NB4 (cell line): ENCODE measurements at regions not wholly inside any gene's neighbourhood (a gene's known extent, or its start where the extent isn't known, plus 50 kb on each side); places are given as distances from the start of the nearest gene placed in this dataset.
"Not testable (repeated sequence)": the region's sequence is repeated elsewhere in the genome, so short reads cannot be mapped to it uniquely, and the experiment has no call there.

ENCODE experiments used
- DNase-seq: peaks from one replicate; pipeline ENCODE4 v3.0.0; 2010; ENCODE audit warnings: low read depth
- H3K4me3 ChIP-seq: one replicate; pipeline ENCODE4 v1.5.1; 2011; ENCODE audit warnings: mild to moderate bottlenecking, low read depth, low read length, moderate library complexity
- MYC ChIP-seq: IDR thresholded peaks from 2 replicates; pipeline ENCODE4 v1.6.1; 2011; ENCODE audit warnings: low read depth, low read length
- POLR2A ChIP-seq: IDR thresholded peaks from 2 replicates; pipeline ENCODE4 v1.6.1; 2011; ENCODE audit warnings: mild to moderate bottlenecking; ENCODE audit not compliant: insufficient read length; ENCODE audit errors: extremely low read depth
- TF ChIP-seq, protein P1 (sequence below): IDR thresholded peaks from 2 replicates; pipeline ENCODE4 v1.6.1; 2011; ENCODE audit warnings: low read depth, low read length
- TF ChIP-seq, protein P2 (sequence below): IDR thresholded peaks from one replicate; pipeline ENCODE4 v1.5.1; 2012; ENCODE audit warnings: low read depth, low read length

DNA sequence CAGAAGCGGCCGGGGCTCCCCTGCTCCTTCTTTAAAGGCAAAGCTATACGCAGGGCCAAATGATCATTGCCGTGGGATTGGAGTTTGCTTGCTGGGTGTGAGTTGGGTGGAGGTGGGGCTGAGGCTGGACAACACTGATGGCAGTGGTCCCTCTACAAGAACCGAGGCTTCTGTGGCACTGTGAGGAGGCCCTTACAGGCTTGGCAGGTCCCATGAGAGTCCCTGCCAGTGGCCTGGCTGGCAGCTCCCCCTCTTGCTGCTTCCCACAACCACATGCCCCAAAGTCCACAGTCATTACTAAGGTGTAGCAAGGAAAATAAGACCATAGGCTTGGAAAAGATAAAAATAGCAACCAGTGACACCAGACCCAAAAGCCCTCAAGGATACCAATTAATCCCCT, 98.4 kb downstream of the ANKRD10 start:
- no peak for TF ChIP-seq POLR2A
- TF ChIP-seq, protein P1, sequence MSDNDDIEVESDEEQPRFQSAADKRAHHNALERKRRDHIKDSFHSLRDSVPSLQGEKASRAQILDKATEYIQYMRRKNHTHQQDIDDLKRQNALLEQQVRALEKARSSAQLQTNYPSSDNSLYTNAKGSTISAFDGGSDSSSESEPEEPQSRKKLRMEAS = no peak
- TF ChIP-seq, protein P2, sequence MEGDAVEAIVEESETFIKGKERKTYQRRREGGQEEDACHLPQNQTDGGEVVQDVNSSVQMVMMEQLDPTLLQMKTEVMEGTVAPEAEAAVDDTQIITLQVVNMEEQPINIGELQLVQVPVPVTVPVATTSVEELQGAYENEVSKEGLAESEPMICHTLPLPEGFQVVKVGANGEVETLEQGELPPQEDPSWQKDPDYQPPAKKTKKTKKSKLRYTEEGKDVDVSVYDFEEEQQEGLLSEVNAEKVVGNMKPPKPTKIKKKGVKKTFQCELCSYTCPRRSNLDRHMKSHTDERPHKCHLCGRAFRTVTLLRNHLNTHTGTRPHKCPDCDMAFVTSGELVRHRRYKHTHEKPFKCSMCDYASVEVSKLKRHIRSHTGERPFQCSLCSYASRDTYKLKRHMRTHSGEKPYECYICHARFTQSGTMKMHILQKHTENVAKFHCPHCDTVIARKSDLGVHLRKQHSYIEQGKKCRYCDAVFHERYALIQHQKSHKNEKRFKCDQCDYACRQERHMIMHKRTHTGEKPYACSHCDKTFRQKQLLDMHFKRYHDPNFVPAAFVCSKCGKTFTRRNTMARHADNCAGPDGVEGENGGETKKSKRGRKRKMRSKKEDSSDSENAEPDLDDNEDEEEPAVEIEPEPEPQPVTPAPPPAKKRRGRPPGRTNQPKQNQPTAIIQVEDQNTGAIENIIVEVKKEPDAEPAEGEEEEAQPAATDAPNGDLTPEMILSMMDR = no peak
- no peak for TF ChIP-seq MYC
- no peak overlapping the region for H3K4me3 ChIP-seq
- no peak for DNase-seq

DNA sequence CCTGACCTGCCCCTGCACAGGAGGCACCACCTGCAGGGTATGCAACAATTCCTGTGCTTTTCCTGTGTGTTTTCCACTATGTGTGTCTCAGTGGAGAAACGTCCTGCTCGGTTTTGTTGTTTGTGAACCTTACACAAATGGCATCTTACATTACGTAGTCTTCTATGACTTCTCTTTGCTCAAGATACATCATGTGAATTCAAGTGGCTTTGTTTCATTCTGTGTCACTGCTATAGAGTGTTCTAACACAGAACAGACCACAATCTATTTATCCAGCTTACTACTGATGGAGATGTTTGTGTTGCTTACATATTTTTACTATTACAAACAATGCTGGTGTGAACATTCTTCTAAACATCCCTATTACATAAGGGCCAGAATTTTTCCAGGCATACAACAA, 97.7 kb downstream of the ANKRD10 start:
- TF ChIP-seq, protein P1 = no peak
- no peak for TF ChIP-seq POLR2A
- TF ChIP-seq, protein P2 = no peak
- TF ChIP-seq MYC = no peak
- no peak for DNase-seq
- no peak overlapping the region for H3K4me3 ChIP-seq

DNA sequence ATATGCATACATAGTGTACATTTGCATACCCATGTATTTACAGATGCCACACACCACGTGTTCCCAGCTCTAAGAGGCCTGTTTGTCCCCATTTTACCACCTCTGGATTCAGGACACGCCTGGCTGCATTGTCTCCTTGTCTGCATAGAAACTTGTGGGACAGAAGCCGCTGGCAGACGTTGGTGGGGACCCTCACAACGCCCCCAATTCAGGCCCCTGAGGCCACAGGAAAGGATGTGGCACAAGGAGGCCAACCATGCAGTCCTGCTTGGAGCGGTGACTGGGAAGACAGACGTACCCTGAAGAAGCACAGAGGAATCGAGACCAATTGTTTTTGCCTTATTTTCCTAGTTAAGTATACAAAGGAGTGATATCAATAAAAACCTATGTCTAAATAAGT, 96.1 kb downstream of the ANKRD10 start:
- TF ChIP-seq, protein P1 = 0 out of 2 replicates have a peak, but pooled peaks have one; percentile 10
- TF ChIP-seq POLR2A = no peak
- no peak for TF ChIP-seq MYC
- TF ChIP-seq, protein P2 = no peak
- no peak for DNase-seq
- H3K4me3 ChIP-seq = no peak overlapping the region

DNA sequence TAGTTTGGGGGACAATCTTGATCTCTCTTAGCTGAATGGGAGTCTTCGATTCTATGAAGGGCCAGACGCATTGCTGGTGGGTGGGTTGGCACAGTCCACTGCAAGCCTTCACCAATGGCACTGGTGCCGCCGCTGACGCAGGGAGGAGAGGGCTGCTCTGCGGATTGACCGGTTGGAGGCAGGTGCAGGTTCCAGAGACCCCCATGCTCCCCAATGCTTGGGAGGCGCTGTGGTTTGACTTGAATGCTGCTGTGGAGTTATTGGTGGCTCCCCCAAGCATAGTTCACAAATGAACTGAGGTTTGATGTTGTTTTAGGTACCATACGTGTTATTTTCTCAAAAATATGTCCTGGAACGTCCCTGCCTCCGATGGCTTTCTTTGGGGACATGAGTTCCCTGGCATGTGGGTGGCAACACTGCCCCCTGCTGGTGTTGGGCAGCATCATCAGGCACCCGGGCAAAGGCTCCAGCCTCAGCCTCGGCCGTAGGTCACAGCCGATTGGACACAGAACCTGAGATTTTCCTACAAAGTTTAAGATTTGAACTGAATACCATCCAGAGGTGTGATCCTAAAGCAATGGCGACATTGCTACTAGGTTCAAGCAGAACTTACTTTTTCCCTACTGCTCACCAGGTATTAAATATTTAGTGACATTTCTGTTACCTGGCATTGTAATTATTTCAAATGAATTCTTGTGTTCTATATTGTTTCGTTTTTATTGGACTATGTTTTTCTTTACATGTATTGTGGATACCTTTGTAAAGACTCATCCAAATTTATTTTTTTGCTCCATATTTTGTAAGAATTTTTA, 95.5 kb downstream of the ANKRD10 start:
- TF ChIP-seq POLR2A (no peak), MYC (peak; percentile 76; the same call in 1 of the 2 replicates)
- TF ChIP-seq, protein P2 = peak; percentile 96
- TF ChIP-seq, protein P1 = peak; percentile 80
- DNase-seq = peak; percentile 82
- no peak overlapping the region for H3K4me3 ChIP-seq

DNA sequence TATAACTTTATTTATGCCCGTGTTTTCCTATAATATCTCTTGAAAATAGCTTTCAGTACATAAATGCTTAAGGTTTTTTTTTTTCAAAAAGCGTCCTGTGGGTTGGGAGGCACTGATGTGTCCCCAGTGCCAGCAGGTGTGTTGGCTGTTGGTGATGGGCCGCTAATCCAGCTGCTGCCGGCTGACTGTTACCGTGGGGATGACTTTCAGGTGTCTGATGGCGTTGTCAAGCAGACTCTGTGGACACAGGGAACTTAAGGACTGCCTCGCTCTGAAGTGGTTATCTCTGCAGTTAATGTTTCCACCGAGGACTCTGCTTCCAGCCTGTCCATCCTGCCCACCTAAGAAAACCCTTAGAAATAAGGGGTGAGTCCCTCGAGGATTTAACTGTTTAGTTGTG, 94.5 kb downstream of the ANKRD10 start:
- DNase-seq = no peak
- TF ChIP-seq, protein P1 = no peak
- TF ChIP-seq, protein P2 = no peak
- TF ChIP-seq MYC (no peak), POLR2A (no peak)
- no peak overlapping the region for H3K4me3 ChIP-seq

DNA sequence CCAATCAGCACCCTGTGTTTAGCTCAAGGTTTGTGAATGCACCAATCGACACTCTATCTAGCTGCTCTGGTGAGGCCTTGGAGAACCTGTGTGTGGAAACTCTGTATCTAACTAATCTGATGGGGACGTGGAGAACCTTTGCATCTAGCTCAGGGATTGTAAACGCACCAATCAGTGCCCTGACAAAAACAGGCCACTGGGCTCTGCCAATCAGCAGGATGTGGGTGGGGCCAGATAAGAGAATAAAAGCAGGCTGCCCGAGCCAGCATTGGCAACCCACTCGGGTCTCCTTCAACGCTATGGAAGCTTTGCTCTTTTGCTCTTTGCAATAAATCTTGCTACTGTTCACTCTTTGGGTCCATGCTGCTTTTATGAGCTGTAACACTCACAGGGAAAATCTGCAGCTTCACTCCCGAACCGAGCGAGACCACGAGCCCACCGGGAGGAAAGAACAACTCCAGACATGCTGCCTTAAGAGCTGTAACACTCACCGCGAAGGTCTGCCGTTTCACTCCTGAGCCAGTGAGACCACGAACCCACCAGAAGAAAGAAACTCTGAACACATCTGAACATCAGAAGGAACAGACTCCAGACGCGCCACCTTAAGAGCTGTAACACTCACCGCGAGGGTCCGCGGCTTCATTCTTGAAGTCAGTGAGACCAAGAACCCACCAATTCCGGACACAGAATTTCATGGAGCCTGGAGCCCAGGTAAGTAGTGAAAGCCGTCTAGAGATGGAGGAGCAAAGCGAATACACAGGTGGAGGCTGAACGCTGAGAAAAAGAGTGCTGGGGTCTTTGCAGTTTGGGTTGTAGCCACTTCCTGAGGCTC, 92.8 kb downstream of the ANKRD10 start:
- DNase-seq, H3K4me3 ChIP-seq: not testable (repeated sequence)
